ENCODE measurements at regions not wholly inside any gene's neighbourhood (a gene's known extent, or its start where the extent isn't known, plus 50 kb on each side); places are given as distances from the start of the nearest gene placed in this dataset.

- DNase-seq (ENCODE audit: low read depth in 2 of 2) = no peak
Observed at GRCh38 chr16:79713609-79714309, 113.2 kb upstream of the MAF start.

GRCh38 chr16:79712276-79712675, 111.7 kb upstream of the MAF start:
- DNase-seq (ENCODE audit: low read depth in 2 of 2) = no peak

- no peak for DNase-seq (ENCODE audit: low read depth in 2 of 2)
Observed at GRCh38 chr16:79707876-79708275, 107.3 kb upstream of the MAF start.

DNA sequence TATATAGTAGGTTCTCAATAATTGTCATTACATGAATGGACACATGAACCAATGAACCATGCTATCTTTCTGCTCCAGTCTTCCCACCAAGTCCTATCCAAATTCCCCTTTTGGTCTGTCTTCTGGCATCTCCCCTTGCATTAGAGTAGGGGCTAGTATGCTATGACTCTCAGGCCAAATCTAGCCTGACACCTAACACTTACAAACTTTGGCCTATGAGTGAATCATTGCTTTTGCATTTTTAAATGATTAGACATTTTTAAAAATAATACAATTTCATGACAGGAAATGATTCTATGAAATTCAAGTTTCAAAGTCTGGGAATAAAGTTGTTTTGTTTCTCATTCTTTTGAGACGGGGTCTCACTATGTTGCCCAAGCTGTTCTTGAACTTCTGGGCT, 102.5 kb upstream of the MAF start:
- DNase-seq (ENCODE audit: low read depth in 2 of 2) = no peak

GRCh38 chr16:79698341-79698753, 97.8 kb upstream of the MAF start:
- DNase-seq (ENCODE audit: low read depth in 2 of 2) = no peak

DNA sequence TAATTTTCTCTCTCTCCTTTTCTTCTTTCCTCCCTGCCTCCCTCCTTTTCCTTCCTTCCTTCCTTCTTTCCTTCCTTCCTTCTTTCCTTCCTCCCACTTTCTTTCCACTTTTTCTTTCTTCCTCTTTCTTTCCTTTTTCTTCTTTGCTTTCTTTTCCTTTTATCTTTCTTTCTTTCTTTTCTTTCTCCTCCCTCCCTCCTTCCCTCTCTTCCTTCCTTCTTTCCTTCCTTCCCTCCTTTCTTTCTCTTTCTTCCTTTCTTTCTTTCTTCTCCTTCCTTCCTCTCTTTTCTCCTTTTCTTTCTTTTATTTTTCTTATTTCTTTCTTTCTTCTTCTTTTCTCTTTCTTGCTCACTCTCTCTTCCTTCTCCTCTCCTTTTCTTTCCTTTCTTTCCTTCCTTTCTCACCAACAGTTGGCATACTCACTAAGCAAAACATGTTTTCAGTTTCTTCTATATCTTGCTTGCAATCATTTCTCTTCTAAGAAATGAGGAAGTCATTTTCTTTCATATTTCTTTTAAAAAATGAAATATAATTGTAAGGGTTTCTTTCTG, 97.1 kb upstream of the MAF start:
- no peak for DNase-seq (ENCODE audit: low read depth in 2 of 2)

DNA sequence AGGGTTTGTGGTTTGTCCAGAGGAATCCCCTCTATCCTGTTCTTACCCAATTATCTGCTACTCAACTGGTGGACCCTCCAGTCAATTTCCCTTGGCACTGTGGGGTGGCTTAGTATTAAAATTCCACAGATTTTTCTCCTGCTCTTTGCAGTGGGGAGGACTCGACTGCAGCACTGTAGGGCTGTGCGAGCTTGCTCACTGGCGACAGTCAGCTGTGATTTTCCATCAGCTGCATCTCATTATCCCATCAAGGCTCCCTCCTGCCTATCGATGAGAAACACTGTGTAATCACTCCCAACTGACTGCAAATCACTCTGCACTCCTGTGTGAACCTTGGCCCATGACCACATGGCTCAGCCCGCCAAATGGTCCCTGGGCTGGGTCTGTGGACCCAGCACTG, 90.5 kb upstream of the MAF start:
- no peak for DNase-seq (ENCODE audit: low read depth in 2 of 2)

GRCh38 chr16:79690159-79690558, 89.6 kb upstream of the MAF start:
- no peak for DNase-seq (ENCODE audit: low read depth in 2 of 2)

DNA sequence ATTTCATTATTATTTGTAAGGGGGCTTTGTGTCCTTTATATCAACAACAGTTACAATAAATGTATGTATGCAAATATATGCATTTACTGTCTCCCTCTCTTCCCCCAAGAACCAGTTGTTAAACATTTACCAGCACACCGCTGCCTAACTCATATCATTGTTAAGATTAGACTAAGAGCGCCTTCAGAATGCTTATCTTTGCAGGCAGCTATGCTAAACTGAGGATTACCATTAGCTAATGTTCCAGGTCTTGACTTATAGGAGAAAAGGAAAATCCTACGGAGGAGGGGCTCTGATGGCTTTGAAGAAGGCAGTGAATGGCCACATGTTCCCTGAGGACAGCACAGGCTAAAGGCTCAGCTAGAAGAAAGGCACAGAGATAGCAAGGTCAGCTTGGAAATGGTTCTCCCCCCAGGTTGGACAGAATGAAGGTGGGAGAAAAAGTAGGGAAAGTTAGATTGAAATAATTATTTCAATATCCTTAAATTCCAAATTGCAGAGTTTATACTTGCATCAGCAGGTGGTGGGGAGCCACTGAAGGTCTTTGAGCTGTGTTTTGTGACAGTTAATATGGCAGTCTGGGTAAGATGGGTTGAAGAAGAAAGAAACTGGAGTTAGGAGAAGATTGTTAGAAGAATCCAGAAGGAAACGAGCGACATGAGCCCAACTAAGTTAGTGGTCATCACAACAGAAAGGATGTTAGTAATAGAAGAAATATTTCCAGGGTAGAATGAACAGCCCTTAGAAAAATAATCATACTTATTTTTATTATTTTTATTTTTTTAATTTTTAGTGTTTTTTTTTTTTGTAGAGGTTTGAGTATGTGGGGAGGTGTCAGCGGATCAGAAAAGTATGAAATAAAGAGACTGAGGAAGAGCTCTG, 87.0 kb upstream of the MAF start:
- no peak for DNase-seq (ENCODE audit: low read depth in 2 of 2)

- no peak for DNase-seq (ENCODE audit: low read depth in 2 of 2)
Observed at GRCh38 chr16:79685871-79686270, 85.3 kb upstream of the MAF start.

DNA sequence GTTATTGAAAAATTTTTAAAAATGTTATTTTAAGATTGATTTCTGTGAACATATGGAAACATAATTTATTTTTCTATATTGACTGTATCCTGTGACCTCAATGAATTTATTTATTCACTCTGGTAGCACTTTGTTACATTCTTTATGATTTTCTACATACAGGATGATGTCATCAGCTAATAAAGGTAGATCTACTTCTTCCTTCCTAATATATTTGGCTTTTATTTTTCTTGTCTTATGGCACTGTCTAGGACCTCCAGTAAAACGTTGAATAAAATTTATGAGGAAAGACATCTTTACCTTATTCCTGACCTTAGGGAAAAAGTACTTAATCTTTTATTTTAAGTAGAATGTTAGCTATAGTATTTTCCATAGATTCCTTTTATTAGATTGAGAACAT, 78.8 kb upstream of the MAF start:
- DNase-seq (ENCODE audit: low read depth in 2 of 2) = no peak

- DNase-seq (ENCODE audit: low read depth in 2 of 2) = no peak
Observed at GRCh38 chr16:79677799-79678530, 77.4 kb upstream of the MAF start.

- no peak for DNase-seq (ENCODE audit: low read depth in 2 of 2)
Observed at GRCh38 chr16:79673635-79674034, 73.1 kb upstream of the MAF start.

GRCh38 chr16:79672524-79672923, 72.0 kb upstream of the MAF start:
- DNase-seq (ENCODE audit: low read depth in 2 of 2) = no peak

DNA sequence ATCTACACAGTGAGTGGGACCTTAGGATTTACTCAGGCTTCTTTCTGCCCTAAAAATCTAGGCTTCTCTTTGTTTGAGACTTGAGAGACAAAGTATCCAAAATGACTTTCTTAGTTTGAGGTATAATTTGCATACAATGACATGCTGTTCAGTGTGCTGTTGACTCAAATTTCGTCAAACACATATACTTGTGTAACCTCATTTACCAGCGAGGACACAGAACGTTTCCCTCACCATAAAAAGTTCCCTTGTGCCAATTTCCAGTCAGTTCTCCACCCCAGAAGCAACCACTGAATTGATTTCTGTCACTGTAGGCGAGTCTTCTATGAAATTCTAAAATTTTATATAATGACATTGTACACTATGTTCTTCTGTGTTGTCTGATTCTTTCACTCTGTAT, 68.0 kb upstream of the MAF start:
- no peak for DNase-seq (ENCODE audit: low read depth in 2 of 2)

DNA sequence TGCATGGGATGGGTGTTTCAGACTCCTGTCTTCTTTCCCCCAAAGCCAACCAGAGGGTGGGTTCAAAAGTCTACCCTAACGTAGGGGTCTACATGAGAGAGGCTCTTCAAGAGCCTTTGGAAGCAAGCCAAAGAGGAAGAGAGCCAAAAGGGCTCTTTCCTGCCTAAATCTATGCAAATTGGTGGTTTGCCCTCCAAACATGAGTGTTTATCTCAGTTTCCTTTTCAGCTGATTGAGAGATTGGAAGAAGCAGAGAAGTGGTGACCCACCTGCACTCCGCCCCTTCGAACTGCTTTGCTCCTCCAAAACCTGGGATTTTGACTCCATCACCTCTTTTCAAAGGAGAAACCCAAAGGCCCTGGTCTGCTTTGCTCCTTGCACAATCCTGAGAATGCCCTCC, 65.4 kb upstream of the MAF start:
- no peak for DNase-seq (ENCODE audit: low read depth in 2 of 2)

- DNase-seq (ENCODE audit: low read depth in 2 of 2) = no peak
Observed at GRCh38 chr16:79664407-79664806, 63.9 kb upstream of the MAF start.

DNA sequence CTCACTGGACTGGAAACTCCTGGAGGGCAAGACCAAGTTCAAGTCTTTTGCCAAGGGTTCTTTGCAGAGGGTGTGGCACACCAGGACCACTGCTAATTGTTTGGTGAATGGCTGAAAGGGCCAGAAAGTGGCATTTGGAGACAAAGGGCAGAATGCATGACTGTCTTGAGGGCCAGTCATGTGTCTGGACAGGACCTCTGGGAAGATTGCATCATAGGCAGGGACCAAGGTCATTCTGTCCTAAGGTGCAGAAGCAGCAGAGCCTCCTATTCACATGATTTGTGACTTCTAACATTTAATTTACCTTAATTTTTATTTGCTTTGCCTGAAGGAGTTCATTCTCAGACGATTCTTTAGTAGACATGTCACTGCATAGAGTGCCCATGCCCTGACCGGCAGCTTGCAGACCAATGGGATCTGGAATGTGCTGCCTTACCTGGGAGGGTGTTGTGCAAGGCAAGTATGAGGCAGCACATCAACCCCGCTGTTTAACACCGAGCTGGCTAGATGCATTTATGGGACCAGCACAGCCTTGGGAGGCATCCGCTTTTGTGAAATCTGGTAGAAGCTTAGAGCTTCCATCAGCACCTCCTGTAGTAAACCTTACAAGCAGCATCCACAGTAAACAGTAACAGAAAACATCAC, 62.3 kb upstream of the MAF start:
- DNase-seq (ENCODE audit: low read depth in 2 of 2) = no peak

DNA sequence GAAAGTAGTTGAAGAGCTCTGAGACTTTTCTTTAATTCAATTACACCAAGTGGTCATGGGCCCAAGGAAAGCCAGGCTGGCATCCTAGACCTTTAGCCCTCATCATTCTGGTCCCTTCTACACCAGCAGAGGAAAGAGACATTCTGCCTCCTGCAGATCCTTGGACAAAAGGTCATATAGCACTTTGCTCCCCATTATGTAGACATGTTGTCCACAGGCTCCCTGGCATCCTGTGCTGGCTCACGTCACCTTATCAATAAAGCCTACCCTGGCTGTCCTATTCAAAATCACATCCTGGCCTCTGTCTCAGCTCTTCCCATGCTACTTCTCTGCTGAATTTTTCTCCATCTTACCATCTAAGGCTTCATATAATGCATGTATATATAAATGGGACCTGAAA, 61.6 kb upstream of the MAF start:
- DNase-seq (ENCODE audit: low read depth in 2 of 2) = no peak

- no peak for DNase-seq (ENCODE audit: low read depth in 2 of 2)
Observed at GRCh38 chr16:79661578-79661977, 61.0 kb upstream of the MAF start.

- no peak for DNase-seq (ENCODE audit: low read depth in 2 of 2)
Observed at GRCh38 chr16:79659344-79659743, 58.8 kb upstream of the MAF start.
